G401 (cell line): ENCODE measurements at regions not wholly inside any gene's neighbourhood (a gene's known extent, or its start where the extent isn't known, plus 50 kb on each side); places are given as distances from the start of the nearest gene placed in this dataset.

Source experiments
- DNase-seq: peaks from one replicate; pipeline ENCODE4 v3.0.0-alpha.2; 2015; ENCODE audit warnings: low spot score
- in situ Hi-C: cut with HindIII; loops from 2 replicates; pipeline ENCODE4 v1.10.0; 2016; ENCODE audit warnings: low sequenced_read_pairs, mixed read lengths

- DNase-seq = no peak
- in situ Hi-C loops = no loop called here
These were observed 77.5 kb upstream of the CISTR start for GRCh38 chr12:53829130-53829819.

- in situ Hi-C loops = loop anchor here (5.0 kb wide), 1 partner anchor 33 kb away; no protein-coding TSS in a partner anchor
- DNase-seq = no peak
These were observed 78.9 kb upstream of the CISTR start for GRCh38 chr12:53830631-53831030.

DNA sequence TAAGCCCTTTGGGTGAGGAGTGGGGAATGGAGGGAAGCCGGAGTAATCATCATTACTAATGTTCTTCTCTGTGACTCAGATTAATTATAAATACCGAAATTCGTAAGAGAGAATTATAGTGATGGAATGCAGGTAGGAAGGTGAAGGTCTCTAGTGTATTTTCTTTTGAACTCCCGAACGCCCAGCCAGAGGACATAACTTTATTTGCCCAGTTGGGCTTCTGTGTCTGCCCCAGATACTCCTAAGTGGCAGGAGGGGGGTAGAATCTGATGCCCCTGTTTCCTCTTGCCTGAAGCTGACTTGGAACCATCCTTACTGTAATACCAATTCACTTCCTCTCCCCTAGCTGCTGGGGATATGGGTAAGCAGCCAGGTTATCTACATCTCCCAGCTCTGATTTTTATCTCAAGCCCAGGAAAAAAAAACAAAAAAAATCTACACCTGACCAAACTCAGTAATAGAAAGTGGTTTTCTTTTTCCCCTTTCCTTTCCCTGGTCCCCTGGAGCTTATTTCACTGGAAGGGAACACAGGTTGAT, 84.4 kb upstream of the CISTR start:
- no peak for DNase-seq
- in situ Hi-C loops = no loop called here

DNA sequence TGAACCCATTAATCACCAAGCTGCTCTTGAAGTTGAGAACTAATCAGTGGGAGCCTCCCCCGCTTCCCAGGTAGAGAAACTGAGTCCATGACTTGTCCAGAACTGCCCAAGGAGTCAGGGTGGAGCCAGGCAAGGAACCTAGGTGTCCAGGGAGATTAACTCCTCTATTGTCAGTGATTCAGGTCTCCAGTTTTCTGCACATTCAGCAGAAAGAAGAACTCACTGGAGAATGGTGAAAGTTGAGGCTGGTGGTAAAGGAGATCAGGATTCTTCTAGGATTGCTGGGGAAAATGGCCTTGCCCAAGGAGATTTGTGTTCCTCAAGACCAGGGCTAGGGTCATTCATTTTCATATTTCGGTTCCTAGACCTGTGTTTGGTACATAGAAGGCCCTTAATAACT, 87.2 kb upstream of the CISTR start:
- no peak for DNase-seq
- in situ Hi-C loops = no loop called here

DNA sequence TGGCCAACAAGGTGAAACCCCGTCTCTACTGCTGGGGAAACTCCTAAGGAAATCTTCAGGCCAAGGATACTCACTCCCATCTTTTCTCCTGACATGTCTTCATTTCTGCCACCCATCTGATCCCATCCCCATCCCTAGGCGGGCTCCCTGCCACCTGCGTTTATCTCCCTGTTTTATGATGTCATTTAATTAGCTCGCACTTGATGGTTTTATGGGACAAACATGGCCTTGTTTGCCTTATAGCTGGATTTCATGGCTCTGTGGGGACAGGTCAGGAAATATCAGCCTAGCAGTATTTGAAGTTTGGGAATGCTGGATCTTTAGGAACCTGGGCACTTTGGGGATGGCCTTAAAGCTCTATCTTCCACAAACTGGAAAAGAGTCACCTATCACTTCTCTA, 88.5 kb upstream of the CISTR start:
- DNase-seq = no peak
- in situ Hi-C loops = no loop called here

DNA sequence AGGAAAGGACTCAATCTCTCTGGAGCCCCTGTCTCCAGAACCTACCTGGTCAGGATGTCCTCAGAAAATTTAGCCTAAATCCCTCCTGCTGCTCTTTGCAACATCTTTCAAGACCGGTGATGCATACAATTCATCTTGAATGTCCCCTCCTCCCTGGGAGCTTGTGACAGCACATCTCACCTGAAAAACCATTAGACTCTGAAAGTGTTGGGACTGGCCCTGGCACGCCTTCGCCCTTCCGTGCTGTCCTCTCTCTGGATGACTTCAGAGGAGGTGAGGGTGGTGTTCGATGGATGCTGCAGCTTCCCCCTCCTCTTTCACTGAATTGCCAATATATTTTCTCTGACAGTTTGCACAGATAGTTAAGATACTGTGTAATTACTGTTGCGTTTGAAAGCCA, 90.9 kb upstream of the CISTR start:
- in situ Hi-C loops = no loop called here

GRCh38 chr12:53843545-53843944, 91.8 kb upstream of the CISTR start:
- in situ Hi-C loops = no loop called here
- no peak for DNase-seq

More for the DNA sequence above, 90.9 kb upstream of the CISTR start:
- DNase-seq = no peak

GRCh38 chr12:53844994-53845844, 93.4 kb upstream of the HOXC13 start:
- in situ Hi-C loops = no loop called here
- no peak for DNase-seq

DNA sequence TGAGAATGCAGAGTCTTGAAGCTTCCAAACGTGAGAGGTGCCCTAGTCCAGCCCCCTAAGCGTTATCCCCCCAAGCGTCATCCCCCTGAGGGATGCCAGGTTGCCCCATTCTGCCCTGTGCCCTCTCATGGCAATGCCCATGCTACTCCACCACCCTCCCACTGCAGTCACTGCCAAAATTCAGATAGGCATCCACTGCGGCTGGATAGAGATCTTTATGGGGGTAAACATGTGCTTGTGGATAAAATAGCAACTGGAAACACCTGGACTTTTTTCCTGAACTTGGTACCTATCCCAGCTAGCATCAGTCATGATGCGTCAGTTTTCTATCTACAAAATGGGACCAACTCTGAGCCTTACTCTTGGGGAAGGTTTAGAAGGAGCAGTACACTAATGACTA, 92.7 kb upstream of the HOXC13 start:
- no peak for DNase-seq
- in situ Hi-C loops = no loop called here

DNA sequence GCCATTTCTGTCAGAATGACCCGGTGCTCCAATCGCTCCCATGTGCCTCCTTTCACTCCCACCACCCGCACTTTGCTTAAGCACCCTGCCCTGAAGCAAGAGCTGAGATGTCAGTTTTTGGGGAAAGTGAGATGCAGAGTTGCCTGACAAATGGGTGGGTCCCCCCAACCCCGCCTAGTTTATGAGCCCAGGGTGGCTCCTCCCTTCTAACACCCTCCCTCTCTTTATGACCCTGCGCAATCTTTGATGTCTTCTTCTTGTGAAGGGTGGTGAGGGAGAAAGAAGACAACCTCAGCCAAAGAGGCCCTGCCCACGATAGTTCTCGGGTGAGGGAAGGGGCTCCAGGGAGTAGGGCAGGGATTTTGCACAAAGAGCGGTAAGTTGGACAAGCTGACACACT, 89.5 kb upstream of the HOXC13 start:
- in situ Hi-C loops = no loop called here

GRCh38 chr12:53849656-53850055, 89.0 kb upstream of the HOXC13 start:
- in situ Hi-C loops = no loop called here
- DNase-seq = no peak

More for the DNA sequence above, 89.5 kb upstream of the HOXC13 start:
- no peak for DNase-seq

DNA sequence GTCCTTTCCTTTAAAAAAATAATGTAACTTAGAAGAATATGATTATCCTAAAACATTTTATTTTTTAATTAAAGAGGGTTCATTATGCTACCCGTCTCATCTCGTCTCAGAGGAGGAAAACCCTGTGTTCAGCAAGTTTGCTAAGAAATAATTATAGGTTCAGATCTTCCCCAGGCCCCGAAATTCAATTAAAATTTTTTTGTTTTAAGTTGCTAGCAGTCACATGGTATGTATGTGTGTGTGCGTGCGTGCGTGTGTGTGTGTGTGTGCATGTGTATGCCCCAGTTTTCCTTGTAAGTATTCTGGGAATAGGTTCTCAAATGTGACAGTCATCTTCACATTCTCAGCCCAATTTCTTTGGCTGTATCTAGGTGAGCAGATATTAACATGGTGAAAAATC, 86.6 kb upstream of the HOXC13 start:
- in situ Hi-C loops = no loop called here
- DNase-seq = no peak

GRCh38 chr12:53852992-53853391, 85.6 kb upstream of the HOXC13 start:
- in situ Hi-C loops = no loop called here
- DNase-seq = no peak

DNA sequence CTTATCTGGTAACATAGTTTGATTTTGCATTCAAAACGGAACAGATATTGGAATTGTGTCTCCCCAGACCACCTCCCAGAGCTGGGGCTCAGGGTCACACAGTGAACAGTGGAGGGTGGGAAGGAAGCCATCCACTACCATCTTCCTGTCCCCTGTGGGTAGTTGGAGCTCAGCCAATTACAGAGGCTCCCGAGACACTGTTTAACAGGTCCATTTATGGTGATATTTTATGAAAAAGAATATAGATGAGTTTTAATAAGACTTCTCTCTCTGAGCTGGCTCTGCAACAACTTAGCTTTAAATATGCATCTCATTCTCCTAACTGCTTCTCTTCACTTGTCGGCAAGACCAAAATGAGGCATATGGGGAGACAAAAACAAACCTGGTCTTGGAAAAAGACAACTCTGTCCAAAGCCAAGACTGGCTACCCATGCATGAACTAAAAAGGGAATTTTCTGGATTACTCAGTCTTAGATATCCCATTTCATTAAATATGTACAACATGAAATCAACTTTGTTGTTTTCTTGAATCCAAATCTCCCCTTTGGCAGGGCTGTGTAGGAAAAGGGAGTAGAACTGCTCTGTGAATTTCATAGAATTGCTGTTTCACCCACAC, 83.8 kb upstream of the HOXC13 start:
- DNase-seq = no peak
- in situ Hi-C loops = no loop called here

GRCh38 chr12:53856132-53856531, 82.5 kb upstream of the HOXC13 start:
- in situ Hi-C loops = no loop called here
- DNase-seq = no peak

- in situ Hi-C loops = no loop called here
- DNase-seq = no peak
These were observed 81.0 kb upstream of the HOXC13 start for GRCh38 chr12:53857666-53858065.

DNA sequence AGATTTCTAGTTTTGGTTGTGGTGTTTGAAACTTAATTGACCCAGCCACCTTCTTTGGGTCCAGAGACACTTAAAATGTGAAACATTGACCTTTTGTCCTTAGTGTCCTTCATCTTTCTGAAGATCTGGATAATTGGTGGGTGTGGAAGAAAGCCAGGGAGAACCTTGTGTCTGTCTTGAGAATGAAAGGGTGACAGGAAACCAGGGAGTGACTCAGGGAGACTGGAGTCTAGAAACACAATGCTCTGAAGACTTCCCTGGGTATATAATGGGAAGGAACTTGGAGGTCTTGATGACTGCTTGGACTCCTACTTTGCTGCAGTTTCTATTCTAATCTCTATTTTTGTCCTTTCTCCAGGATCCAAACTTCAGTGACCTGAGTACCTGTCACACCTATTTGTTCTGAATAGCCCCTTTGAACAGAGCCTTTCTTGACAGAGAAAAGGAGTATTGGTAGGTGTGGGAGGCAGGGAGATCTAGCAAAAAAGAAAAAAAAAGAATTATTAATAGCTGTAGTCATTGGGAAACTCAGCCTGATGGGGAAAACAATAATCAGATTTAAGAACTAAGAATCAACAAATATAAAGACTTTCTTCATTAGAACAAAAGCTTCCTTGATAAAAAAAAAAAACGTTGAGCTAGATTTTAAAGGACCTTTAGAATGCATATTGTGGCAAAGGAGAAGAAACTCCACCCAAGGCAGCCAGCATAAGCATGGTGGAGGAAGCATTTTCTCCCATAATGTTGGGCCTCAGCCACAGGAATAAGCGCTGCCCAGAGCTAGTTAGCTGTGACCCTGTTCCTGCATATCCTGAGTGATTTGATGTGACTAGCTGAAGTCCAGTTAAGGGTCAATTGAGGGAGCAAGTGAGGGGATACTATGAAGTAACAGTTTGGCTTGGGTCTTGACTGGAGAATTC, 77.9 kb upstream of the HOXC13 start:
- in situ Hi-C loops = no loop called here
- DNase-seq = no peak

DNA sequence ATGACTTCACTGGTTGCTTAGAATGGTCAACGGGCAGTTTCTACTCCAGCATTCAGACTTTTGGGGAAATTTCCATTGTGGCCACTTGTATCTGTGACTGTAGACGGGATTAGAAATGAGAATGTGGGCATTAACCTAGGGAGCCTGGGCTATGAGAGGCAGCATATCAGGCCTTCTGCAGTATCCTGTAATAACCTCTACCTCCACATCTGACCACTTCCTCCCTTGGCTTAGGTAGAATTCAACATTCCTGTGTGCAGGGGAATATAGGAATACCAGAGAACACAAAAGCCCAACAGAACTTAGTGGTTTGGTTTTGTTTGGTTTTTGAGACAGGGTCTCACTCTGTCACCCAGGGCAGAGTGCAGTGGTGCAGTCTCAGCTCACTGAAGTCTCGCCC, 76.4 kb upstream of the HOXC13 start:
- in situ Hi-C loops = no loop called here
- DNase-seq = no peak

DNA sequence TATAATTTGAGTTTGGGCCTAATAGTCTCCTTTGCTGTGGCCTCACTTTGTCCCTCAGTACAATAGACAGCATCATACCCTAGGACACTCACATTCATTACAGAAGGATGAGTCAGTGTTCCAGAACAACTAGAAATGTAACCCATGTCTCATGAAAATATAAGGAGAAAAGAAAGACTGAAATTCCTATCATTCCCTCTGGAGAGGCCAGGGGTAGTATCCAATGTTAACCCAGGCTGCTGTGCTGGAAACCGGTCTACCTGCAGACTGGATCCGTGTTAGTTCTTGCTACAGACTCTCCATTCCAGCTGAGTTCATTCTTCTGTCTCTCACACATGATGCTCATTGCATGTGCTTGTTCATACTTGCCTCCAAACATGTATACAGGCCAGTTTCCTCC, 75.8 kb upstream of the HOXC13 start:
- DNase-seq = no peak
- in situ Hi-C loops = no loop called here
